ENCODE measurements at regions not wholly inside any gene's neighbourhood (a gene's known extent, or its start where the extent isn't known, plus 50 kb on each side); places are given as distances from the start of the nearest gene placed in this dataset.

- Histone ChIP-seq H2BK15ac (ENCODE audit: low read depth, poor library complexity, severe bottlenecking) (no peak overlapping the region), H3K4me1 (ENCODE audit: control insufficient read depth, insufficient read depth, low read depth, low read length) (no peaks in the 10 kb centered on the region), H4K8ac (ENCODE audit: low read length) (no peak overlapping the region), H3K4ac (ENCODE audit: low read depth in 1 of 2, low read length in 2 of 2) (no peak overlapping the region), H2BK5ac (ENCODE audit: low read depth, low read length, poor library complexity, severe bottlenecking) (no peak overlapping the region), H3K79me1 (replicated peaks; ENCODE audit: low read length, poor library complexity, severe bottlenecking) (no peaks in the 10 kb centered on the region), H3K23ac (ENCODE audit: low read length in 2 of 2) (no peak overlapping the region), H3K9ac (ENCODE audit: low read length) (no peak overlapping the region), H3K18ac (ENCODE audit: low read depth in 1 of 2, low read length in 2 of 2) (no peak overlapping the region), H3K4me2 (ENCODE audit: low read length, poor library complexity, severe bottlenecking) (no peak overlapping the region), H2BK12ac (ENCODE audit: low read length in 2 of 2) (no peak overlapping the region), H3K27me3 (ENCODE audit: control insufficient read depth in 1 of 2, insufficient read depth in 1 of 2, low read length in 2 of 2) (peaks cover 0 to 3% of the 10 kb centered on the region in 2 experiments), H4K91ac (ENCODE audit: low read length) (no peak overlapping the region), H2BK120ac (ENCODE audit: low read depth, low read length) (no peak overlapping the region), H3K27ac (ENCODE audit: low read length, poor library complexity, severe bottlenecking) (no peak overlapping the region), H3K9me3 (ENCODE audit: control insufficient read depth, low read length) (no peaks in the 10 kb centered on the region), H2AFZ (ENCODE audit: low read depth, low read length) (no peak overlapping the region), H3K4me3 (ENCODE audit: insufficient read depth in 1 of 2, low read depth in 1 of 2, low read length in 2 of 2) (no peak overlapping the region), H3K14ac (ENCODE audit: low read length in 2 of 2) (no peak overlapping the region), H2AK5ac (ENCODE audit: low read length, severe bottlenecking) (no peak overlapping the region), H3K36me3 (ENCODE audit: control insufficient read depth in 1 of 2, insufficient read depth in 2 of 2, low read depth in 1 of 2, low read length in 2 of 2) (no peaks in the 10 kb centered on the region)
- DNase-seq = no peak
- 96% methylated on average over 7 of the region's 7 CpGs for WGBS
Measured at GRCh38 chr10:34047389-34047788, 712.9 kb upstream of the NRP1 start.

GRCh38 chr10:34046506-34047034 is 712.1 kb upstream of the NRP1 start:
- no peaks in the 10 kb centered on the region for H3K36me3 ChIP-seq (ENCODE audit: control insufficient read depth in 1 of 2, insufficient read depth in 2 of 2, low read depth in 1 of 2, low read length in 2 of 2)

GRCh38 chr10:34045571-34046190 is 711.2 kb upstream of the NRP1 start:
- H2BK120ac ChIP-seq (ENCODE audit: low read depth, low read length) = no peak overlapping the region
- no peaks in the 10 kb centered on the region for H3K79me1 ChIP-seq (replicated peaks; ENCODE audit: low read length, poor library complexity, severe bottlenecking)
- no peaks in the 10 kb centered on the region for H3K4me1 ChIP-seq (ENCODE audit: control insufficient read depth, insufficient read depth, low read depth, low read length)
- H2BK5ac ChIP-seq (ENCODE audit: low read depth, low read length, poor library complexity, severe bottlenecking) = no peak overlapping the region
- no peak overlapping the region for H2AK5ac ChIP-seq (ENCODE audit: low read length, severe bottlenecking)
- H3K23ac ChIP-seq (ENCODE audit: low read length in 2 of 2) = no peak overlapping the region
- H3K4ac ChIP-seq (ENCODE audit: low read depth in 1 of 2, low read length in 2 of 2) = no peak overlapping the region
- H2BK15ac ChIP-seq (ENCODE audit: low read depth, poor library complexity, severe bottlenecking) = no peak overlapping the region
- H3K27ac ChIP-seq (ENCODE audit: low read length, poor library complexity, severe bottlenecking) = no peak overlapping the region
- H3K18ac ChIP-seq (ENCODE audit: low read depth in 1 of 2, low read length in 2 of 2) = no peak overlapping the region
- H3K9me3 ChIP-seq (ENCODE audit: control insufficient read depth, low read length) = no peaks in the 10 kb centered on the region
- H3K36me3 ChIP-seq (ENCODE audit: control insufficient read depth in 1 of 2, insufficient read depth in 2 of 2, low read depth in 1 of 2, low read length in 2 of 2) = no peaks in the 10 kb centered on the region
- H3K27me3 ChIP-seq (ENCODE audit: control insufficient read depth in 1 of 2, insufficient read depth in 1 of 2, low read length in 2 of 2) = peaks cover 0 to 3% of the 10 kb centered on the region in 2 experiments
- H2AFZ ChIP-seq (ENCODE audit: low read depth, low read length) = no peak overlapping the region
- no peak overlapping the region for H3K14ac ChIP-seq (ENCODE audit: low read length in 2 of 2)
- H2BK12ac ChIP-seq (ENCODE audit: low read length in 2 of 2) = no peak overlapping the region
- H4K91ac ChIP-seq (ENCODE audit: low read length) = no peak overlapping the region
- H3K4me3 ChIP-seq (ENCODE audit: insufficient read depth in 1 of 2, low read depth in 1 of 2, low read length in 2 of 2) = no peak overlapping the region
- DNase-seq = peak; percentile 17
- H3K9ac ChIP-seq (ENCODE audit: low read length) = no peak overlapping the region
- WGBS = 87% methylated on average over 5 of the region's 6 CpGs
- no peak overlapping the region for H4K8ac ChIP-seq (ENCODE audit: low read length)
- no peak overlapping the region for H3K4me2 ChIP-seq (ENCODE audit: low read length, poor library complexity, severe bottlenecking)

More at GRCh38 chr10:34046506-34047034, 712.1 kb upstream of the NRP1 start:
- Histone ChIP-seq H3K27ac (ENCODE audit: low read length, poor library complexity, severe bottlenecking) (no peak overlapping the region), H4K91ac (ENCODE audit: low read length) (no peak overlapping the region), H3K4ac (ENCODE audit: low read depth in 1 of 2, low read length in 2 of 2) (no peak overlapping the region), H3K9ac (ENCODE audit: low read length) (no peak overlapping the region), H3K4me1 (ENCODE audit: control insufficient read depth, insufficient read depth, low read depth, low read length) (no peaks in the 10 kb centered on the region), H3K27me3 (ENCODE audit: control insufficient read depth in 1 of 2, insufficient read depth in 1 of 2, low read length in 2 of 2) (peaks cover 0 to 3% of the 10 kb centered on the region in 2 experiments), H2BK15ac (ENCODE audit: low read depth, poor library complexity, severe bottlenecking) (no peak overlapping the region), H2AK5ac (ENCODE audit: low read length, severe bottlenecking) (no peak overlapping the region), H2BK120ac (ENCODE audit: low read depth, low read length) (no peak overlapping the region), H3K4me2 (ENCODE audit: low read length, poor library complexity, severe bottlenecking) (no peak overlapping the region), H3K4me3 (ENCODE audit: insufficient read depth in 1 of 2, low read depth in 1 of 2, low read length in 2 of 2) (no peak overlapping the region), H3K9me3 (ENCODE audit: control insufficient read depth, low read length) (no peaks in the 10 kb centered on the region), H2BK5ac (ENCODE audit: low read depth, low read length, poor library complexity, severe bottlenecking) (no peak overlapping the region), H4K8ac (ENCODE audit: low read length) (no peak overlapping the region), H2AFZ (ENCODE audit: low read depth, low read length) (no peak overlapping the region), H3K18ac (ENCODE audit: low read depth in 1 of 2, low read length in 2 of 2) (peak overlapping the region in 1 of 2 experiments; percentile 5), H3K14ac (ENCODE audit: low read length in 2 of 2) (no peak overlapping the region), H3K23ac (ENCODE audit: low read length in 2 of 2) (no peak overlapping the region), H2BK12ac (ENCODE audit: low read length in 2 of 2) (no peak overlapping the region), H3K79me1 (replicated peaks; ENCODE audit: low read length, poor library complexity, severe bottlenecking) (no peaks in the 10 kb centered on the region)
- DNase-seq = no peak
- WGBS = 92% methylated on average over 9 of the region's 9 CpGs

- H3K9me3 ChIP-seq (ENCODE audit: control insufficient read depth, low read length) = no peaks in the 10 kb centered on the region
- no peak for DNase-seq
Measured at GRCh38 chr10:34041871-34042270, 707.4 kb upstream of the NRP1 start.

More at GRCh38 chr10:34041871-34042270, 707.4 kb upstream of the NRP1 start:
- H3K14ac ChIP-seq (ENCODE audit: low read length in 2 of 2) = peak overlapping the region in 1 of 2 experiments; percentile 55
- no peak overlapping the region for H2AFZ ChIP-seq (ENCODE audit: low read depth, low read length)
- H3K18ac ChIP-seq (ENCODE audit: low read depth in 1 of 2, low read length in 2 of 2) = no peak overlapping the region
- no peaks in the 10 kb centered on the region for H3K36me3 ChIP-seq (ENCODE audit: control insufficient read depth in 1 of 2, insufficient read depth in 2 of 2, low read depth in 1 of 2, low read length in 2 of 2)
- H3K27ac ChIP-seq (ENCODE audit: low read length, poor library complexity, severe bottlenecking) = no peak overlapping the region
- no peak overlapping the region for H2BK5ac ChIP-seq (ENCODE audit: low read depth, low read length, poor library complexity, severe bottlenecking)
- no peaks in the 10 kb centered on the region for H3K4me1 ChIP-seq (ENCODE audit: control insufficient read depth, insufficient read depth, low read depth, low read length)
- peaks cover 0 to 12% of the 10 kb centered on the region in 2 experiments for H3K27me3 ChIP-seq (ENCODE audit: control insufficient read depth in 1 of 2, insufficient read depth in 1 of 2, low read length in 2 of 2)
- no peak overlapping the region for H2AK5ac ChIP-seq (ENCODE audit: low read length, severe bottlenecking)
- no peak overlapping the region for H3K23ac ChIP-seq (ENCODE audit: low read length in 2 of 2)
- no peaks in the 10 kb centered on the region for H3K79me1 ChIP-seq (replicated peaks; ENCODE audit: low read length, poor library complexity, severe bottlenecking)
- H2BK15ac ChIP-seq (ENCODE audit: low read depth, poor library complexity, severe bottlenecking) = no peak overlapping the region
- no peak overlapping the region for H3K4ac ChIP-seq (ENCODE audit: low read depth in 1 of 2, low read length in 2 of 2)
- no peak overlapping the region for H2BK12ac ChIP-seq (ENCODE audit: low read length in 2 of 2)
- 96% methylated on average over 4 of the region's 4 CpGs for WGBS
- no peak overlapping the region for H4K91ac ChIP-seq (ENCODE audit: low read length)
- no peak overlapping the region for H3K9ac ChIP-seq (ENCODE audit: low read length)
- no peak overlapping the region for H3K4me2 ChIP-seq (ENCODE audit: low read length, poor library complexity, severe bottlenecking)
- H4K8ac ChIP-seq (ENCODE audit: low read length) = no peak overlapping the region
- no peak overlapping the region for H2BK120ac ChIP-seq (ENCODE audit: low read depth, low read length)
- no peak overlapping the region for H3K4me3 ChIP-seq (ENCODE audit: insufficient read depth in 1 of 2, low read depth in 1 of 2, low read length in 2 of 2)

Measured in mesenchymal stem cell (in vitro differentiated cells and primary cell).